GM18951 (cell line): ENCODE measurements at regions not wholly inside any gene's neighbourhood (a gene's known extent, or its start where the extent isn't known, plus 50 kb on each side); places are given as distances from the start of the nearest gene placed in this dataset.

Experiments used
- POLR2A ChIP-seq: IDR thresholded peaks from 4 replicates; pipeline ENCODE4 v1.6.1; 2011; ENCODE audit warnings: mild to moderate bottlenecking; ENCODE audit not compliant: insufficient read length, insufficient read depth; ENCODE audit errors: extremely low read depth
- in situ Hi-C: fragments of 300-500 bp; cut with MboI; formaldehyde crosslinking; loops from one replicate; pipeline ENCODE4 v1.12.0; 2022; ENCODE audit warnings: low sequenced_read_pairs, mixed read lengths, inconsistent platforms; ENCODE audit not compliant: unreplicated experiment

DNA sequence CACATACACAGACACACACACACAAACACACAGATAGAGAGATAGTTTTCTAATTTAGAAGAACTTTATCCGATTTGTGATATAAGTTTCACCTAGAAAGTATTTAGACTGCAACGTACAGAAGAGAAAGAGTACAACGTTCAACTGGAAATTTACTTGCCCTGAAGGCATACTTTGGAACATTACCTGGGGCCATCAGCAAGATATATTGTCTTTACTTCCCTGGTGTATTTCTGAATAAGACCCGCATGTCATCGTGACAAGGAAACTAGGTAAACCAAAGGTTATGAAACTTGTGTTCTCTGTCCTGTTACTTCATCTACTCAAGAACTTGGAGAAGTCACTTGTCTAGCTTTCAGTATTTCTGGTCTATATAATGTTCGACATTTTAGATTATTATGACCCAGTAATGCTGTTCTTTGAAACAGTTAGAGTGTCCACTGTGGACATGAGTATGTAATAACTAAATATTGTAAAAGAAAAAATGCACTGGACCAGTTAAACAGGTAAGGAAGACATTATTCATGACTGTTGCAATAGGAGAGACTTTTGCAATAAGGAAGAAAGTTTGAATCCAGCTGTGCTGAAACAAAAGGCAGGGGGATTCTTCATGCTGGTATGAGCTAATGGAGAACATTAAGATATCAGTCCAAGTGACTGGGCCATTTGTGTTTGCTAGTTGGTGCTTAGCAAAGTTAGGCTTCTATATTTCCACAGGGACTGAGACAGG, 1791.1 kb downstream of the MAT2B start:
- no peak for TF ChIP-seq POLR2A
- in situ Hi-C loops, result no loop called here

DNA sequence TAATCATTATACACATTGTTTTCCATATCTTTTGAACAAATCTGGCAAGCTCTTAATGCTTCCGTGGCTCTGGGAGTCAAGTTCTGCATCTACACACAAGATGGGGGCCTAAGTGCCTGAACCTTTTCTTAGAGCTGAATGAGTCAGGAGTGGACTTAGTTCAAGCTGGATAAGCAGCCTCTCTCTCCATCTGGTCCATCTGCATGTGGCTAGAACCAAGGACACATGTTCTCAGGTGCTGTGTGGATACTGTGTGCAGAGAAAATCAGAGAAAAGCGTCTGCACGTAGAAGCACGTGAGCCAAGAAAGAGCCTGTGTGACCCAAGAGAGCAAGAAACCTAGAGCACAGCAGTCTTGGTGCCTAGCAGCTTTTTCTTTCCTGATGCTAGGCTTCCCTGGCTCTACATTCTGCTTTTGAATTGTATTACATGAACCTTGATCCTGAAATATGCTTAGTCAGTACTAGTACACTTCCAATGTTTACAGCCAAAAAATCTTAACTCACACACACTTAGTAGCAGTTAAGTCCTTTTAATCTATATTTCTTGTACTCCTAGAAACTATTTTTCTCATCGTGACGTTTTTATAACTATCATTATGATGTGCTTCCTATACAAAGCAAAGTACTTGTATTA, 1798.9 kb downstream of the MAT2B start:
- in situ Hi-C loops, result no loop called here
- TF ChIP-seq POLR2A, result no peak

DNA sequence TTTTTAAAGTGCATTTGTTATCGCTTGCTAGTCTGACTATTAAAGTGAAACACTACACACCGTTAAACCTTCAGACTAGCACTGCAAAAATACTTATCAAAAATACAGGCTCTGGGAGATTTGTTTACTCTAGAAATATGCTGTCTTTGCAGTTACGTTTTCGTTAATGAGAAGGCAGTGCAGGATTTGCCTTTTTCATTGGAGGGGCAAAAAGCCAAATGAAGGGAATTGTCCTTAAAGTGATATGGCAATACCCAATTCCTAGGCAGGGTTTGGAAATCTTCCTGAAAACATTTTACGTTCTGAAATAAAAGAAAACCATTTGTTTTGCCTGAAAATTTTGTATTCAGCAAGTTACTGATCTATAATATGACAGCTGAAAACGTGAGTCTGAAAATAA, 1800.2 kb downstream of the MAT2B start:
- no peak for TF ChIP-seq POLR2A

DNA sequence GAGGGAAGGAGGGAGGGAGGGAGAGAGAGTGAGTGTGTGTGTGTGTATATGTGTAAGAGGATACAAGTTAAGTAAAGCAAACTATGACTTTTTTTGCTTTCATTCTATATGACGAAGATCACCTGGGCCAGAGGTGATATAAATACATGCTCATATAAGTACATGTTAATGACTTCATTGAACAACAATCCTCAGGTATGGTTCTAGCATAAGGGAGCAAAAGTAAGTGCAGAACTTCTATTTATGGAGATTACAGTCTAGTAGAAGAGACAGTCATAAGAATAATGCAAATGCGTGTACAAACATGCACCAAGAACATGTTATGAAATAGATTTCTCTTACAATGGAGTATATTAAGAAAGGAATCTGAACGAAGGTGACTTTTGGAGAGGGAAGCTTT, 1804.0 kb downstream of the MAT2B start:
- no peak for TF ChIP-seq POLR2A
- in situ Hi-C loops, result no loop called here

More for the DNA sequence above, 1800.2 kb downstream of the MAT2B start:
- in situ Hi-C loops, result no loop called here

DNA sequence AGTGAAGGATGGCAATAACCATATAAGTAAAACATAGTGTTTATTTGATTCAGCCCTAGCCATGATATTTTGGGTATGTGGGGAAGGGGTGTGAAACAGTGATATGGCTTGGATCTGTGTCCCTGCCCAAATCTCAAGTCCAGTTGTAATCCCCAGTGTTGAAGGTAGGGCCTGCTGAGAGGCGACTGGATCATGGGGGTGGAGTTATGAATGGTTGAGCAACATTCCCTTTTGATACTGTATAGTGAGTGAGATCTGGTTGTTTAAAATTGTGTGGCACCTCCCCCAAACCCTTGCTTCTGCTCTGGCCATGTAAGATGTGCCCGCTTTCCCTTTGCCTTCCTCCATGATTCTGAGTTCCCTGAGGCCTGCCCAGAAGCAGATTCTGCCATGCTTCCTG, 1804.6 kb downstream of the MAT2B start:
- in situ Hi-C loops, result no loop called here
- no peak for TF ChIP-seq POLR2A

DNA sequence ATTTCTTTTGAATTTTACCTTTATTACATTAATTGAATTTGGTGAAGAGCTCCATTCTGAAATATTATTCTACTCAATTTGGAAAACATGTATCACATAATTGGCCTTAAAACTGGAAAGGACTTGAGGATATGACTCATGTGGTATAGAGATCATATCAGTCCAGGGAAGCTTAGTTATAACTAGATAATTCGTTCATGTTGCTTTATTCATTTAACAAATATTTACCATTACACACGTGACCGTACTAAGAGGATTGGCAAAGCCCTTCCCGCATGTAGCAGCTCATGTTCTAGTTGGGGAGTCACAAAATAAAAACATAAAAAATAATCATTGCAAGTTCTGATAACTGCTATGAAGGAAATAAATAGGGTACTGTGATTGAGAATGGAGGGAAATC, 1816.5 kb downstream of the MAT2B start:
- in situ Hi-C loops, result no loop called here
- TF ChIP-seq POLR2A, result no peak

DNA sequence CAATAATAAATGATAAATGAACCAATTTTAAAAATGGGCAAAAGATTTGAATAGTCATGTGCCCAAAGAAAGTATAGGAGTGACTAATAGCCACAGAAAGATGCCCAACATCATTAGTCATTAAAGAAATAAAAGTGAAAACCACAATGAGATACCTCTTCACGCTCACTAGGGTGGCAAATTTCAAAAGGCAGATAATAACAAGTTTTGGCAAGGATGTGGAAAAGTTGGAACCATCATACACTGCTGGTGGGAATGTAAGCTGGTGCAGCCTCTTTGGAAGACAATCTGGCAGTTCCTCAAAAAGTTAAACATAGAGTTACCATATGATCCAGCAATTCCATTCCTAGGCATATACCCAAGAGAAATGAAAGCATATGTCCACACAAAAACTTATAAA, 1819.8 kb downstream of the MAT2B start:
- in situ Hi-C loops, result no loop called here
- TF ChIP-seq POLR2A, result no peak

DNA sequence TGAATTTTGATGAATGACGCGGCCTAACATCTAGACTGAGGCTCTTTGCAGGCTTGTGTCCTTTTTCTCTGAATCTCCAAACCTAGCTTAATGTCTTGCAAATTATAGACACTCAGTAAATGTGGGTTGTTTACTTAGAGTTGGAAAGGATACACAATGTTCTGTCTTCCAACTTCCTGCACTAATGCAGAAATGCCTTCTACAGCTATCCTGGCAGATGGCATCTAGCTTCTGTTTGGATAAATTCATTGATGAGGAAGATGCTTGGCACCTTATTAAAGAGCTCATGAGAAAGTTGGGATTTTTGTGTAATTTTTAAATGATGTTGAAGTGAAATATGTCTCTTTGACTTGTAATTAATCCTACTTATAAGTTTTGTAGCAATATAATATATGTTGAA, 1822.2 kb downstream of the MAT2B start:
- in situ Hi-C loops, result no loop called here
- no peak for TF ChIP-seq POLR2A

DNA sequence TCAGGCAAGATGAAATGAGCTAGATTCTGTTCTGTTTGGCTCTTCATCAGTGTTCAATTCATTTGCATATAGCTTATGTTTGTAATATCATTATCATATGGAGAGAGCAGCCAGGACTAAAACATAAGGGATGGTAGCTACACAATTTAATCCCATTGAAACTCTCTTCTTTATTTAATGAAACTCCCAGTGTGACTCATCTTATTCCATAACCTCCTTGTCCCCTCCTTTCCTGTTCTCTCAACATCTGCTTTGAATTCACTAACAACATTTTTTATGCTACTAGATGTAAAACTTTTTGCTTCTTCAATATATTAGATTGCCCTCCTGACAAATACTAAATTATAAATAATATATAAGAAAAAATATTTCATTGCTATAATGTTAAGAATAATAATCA, 1823.4 kb downstream of the MAT2B start:
- in situ Hi-C loops, result no loop called here
- no peak for TF ChIP-seq POLR2A

DNA sequence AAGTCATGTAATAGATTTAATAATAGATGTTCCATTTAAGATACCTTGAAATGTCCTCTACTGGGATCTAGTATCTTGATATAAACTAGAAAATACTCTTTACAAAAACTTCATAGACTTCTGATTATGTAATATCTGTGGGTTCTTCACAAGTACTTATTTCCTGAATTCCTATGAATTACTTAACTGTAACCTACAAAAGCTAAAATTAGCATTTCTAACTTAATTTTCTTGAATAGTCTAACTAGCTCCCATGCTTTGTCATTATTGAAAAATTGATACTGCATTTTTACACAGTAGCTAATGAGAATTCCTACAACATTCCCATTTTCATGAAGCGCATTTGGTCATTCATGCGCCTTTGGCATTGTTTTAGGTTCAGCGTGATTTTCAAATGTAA, 1828.2 kb downstream of the MAT2B start:
- in situ Hi-C loops, result no loop called here
- TF ChIP-seq POLR2A, result no peak

DNA sequence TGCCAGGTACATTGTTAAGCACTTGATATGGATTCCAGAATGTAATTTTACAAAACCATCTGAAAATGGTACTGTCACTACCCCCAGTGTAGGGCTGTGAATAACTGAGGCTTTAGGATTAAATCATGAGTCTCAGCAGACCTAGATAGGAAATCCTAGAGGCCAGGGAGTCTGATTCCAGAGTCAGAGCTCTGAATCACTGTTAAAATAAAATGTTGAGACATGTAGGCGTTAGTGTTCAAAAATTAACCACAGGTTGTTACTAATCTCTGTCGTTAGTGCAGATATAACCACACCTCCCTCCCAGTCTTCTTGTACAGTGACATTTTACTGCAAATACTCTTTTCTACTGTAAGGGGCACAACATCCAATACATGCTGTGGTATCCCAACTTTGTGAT, 1828.8 kb downstream of the MAT2B start:
- TF ChIP-seq POLR2A, result no peak
- in situ Hi-C loops, result no loop called here

DNA sequence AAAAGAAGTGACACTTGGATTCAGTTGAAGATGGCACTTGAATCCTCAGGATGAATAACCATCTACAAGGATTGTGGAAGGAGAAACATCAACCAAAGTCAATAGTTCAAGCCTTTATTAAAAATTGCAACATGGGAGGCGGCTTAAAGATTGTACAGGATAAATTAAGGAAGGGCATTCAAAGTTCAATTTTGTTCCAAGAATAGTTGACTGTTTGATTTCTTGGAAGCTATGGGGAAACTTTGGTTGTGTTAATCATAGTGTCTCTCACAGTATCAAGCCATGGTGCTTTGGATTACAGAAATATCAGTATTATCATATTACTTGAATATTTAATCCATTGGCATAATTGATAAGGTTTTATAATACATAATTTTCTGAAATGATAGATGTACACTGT, 1844.3 kb downstream of the MAT2B start:
- in situ Hi-C loops, result no loop called here
- TF ChIP-seq POLR2A, result no peak

DNA sequence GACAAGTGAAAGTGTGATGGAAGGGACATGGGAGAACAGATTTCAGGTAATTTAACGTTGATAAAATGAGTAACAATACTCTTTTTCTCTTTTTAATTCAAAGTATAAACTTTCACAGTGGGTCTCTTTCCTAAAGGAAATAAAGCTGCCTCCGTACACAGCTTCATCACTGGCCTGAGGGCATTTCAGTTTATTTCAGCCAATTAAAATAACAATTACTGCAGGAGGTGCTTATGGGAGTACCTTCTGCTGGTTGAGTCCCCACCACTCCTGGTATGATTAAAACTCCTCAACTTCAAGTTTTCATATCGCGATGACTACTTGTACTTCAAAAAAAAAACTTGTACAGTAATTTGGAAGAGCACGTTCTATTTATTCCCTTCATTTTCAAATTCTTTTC, 1845.9 kb downstream of the MAT2B start:
- no peak for TF ChIP-seq POLR2A
- in situ Hi-C loops, result no loop called here

DNA sequence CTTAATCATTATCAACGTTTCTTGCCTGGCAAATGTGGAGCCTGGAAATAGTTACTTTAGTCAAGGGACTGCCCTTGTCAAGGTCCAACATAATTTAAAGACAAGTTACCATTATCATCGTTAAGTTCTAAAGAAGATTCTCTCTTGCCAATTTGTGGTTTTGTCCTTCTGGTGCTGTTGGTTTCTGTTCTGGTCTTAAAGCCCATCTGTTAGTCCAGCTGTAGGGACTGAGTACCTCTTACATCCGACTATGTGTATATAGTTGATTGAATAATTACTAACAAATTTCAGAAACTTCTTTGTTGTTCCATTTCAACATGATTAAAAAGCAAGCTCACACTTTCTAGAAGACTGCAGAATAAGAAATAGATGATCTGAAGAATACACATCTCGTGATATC, 1854.9 kb downstream of the MAT2B start:
- in situ Hi-C loops, result no loop called here
- TF ChIP-seq POLR2A, result no peak
